Brain microvascular endothelial cell (primary cell): ENCODE measurements at regions not wholly inside any gene's neighbourhood (a gene's known extent, or its start where the extent isn't known, plus 50 kb on each side); places are given as distances from the start of the nearest gene placed in this dataset.

ENCODE experiments used
- DNase-seq: peaks from one replicate; pipeline ENCODE4 v3.0.0-alpha.2; 2020
- H3K27ac ChIP-seq: fragments of 250-450 bp; sonication (Bioruptor Pico); 2 replicates; pipeline ENCODE4 v1.5.1; 2020; ENCODE audit warnings: mild to moderate bottlenecking, moderate library complexity
- H3K27me3 ChIP-seq: fragments of 250-450 bp; sonication (Bioruptor Pico); replicated peaks from 2 replicates; pipeline ENCODE4 v1.5.1; 2020; ENCODE audit warnings: mild to moderate bottlenecking
- H3K36me3 ChIP-seq: fragments of 250-450 bp; sonication (Bioruptor Pico); replicated peaks from 2 replicates; pipeline ENCODE4 v1.5.1; 2020; ENCODE audit warnings: mild to moderate bottlenecking
- H3K4me3 ChIP-seq: 2 replicates; pipeline ENCODE4 v1.5.1; 2011; ENCODE audit warnings: low read depth, mild to moderate bottlenecking, control low read depth, low read length, moderate library complexity
- in situ Hi-C: cut with HindIII; loops from 2 replicates; pipeline ENCODE4 v1.10.0; 2017; ENCODE audit warnings: low sequenced_read_pairs, low pct_ligation_motif_present
- TF ChIP-seq, protein P1 (sequence below): IDR thresholded peaks from 2 replicates; pipeline ENCODE4 v1.5.1; 2011; ENCODE audit warnings: low read depth, mild to moderate bottlenecking, moderate library complexity, low read length, control low read depth, inconsistent platforms; ENCODE audit errors: missing control alignments

DNA sequence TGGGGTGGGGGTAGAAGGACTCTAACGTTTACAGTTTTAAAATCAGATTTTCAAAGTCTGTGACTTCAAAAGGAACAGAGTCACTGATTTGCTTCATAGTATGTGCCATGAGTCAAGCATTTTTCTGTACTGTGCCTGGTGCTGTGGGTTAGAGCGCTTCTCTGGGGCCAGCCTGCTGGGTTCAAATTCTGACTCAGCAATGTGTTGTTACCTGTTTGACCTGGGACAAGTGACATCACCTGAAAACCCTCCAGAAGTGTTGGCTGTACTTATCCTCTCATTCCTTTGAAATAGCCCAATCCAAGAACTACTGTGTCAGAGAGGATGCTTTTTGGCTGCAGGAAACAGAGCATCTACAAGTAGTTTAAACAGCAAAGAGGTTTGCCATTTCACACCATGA is 101.7 kb downstream of the LSM3 start:
- in situ Hi-C loops, result no loop called here
- no peak for DNase-seq
- no peak overlapping the region for H3K4me3 ChIP-seq
- H3K36me3 ChIP-seq, result no peaks in the 10 kb centered on the region
- H3K27ac ChIP-seq, result no peak overlapping the region
- peaks cover 16% of the 10 kb centered on the region for H3K27me3 ChIP-seq
- TF ChIP-seq, protein P1, sequence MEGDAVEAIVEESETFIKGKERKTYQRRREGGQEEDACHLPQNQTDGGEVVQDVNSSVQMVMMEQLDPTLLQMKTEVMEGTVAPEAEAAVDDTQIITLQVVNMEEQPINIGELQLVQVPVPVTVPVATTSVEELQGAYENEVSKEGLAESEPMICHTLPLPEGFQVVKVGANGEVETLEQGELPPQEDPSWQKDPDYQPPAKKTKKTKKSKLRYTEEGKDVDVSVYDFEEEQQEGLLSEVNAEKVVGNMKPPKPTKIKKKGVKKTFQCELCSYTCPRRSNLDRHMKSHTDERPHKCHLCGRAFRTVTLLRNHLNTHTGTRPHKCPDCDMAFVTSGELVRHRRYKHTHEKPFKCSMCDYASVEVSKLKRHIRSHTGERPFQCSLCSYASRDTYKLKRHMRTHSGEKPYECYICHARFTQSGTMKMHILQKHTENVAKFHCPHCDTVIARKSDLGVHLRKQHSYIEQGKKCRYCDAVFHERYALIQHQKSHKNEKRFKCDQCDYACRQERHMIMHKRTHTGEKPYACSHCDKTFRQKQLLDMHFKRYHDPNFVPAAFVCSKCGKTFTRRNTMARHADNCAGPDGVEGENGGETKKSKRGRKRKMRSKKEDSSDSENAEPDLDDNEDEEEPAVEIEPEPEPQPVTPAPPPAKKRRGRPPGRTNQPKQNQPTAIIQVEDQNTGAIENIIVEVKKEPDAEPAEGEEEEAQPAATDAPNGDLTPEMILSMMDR, result no peak

DNA sequence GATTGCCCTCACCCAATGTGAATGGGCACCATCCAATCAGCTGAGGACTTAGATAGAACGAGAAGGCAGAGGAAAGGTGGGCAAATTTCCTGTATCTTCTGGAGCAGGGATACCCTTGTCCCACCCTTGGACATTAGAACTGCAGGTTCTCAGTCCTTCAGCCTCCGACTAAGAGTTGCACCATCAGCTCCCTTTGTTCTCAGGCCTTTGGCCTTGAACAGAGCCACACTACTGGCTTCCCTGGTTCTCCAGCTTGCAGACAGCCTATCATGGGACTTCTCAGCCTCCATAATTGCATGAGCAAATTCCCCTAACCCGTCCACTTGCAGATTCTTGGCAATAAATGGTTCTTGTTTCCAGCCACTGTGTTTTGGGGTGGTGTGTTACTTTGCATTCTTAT is 102.4 kb downstream of the LSM3 start:
- no peaks in the 10 kb centered on the region for H3K36me3 ChIP-seq

DNA sequence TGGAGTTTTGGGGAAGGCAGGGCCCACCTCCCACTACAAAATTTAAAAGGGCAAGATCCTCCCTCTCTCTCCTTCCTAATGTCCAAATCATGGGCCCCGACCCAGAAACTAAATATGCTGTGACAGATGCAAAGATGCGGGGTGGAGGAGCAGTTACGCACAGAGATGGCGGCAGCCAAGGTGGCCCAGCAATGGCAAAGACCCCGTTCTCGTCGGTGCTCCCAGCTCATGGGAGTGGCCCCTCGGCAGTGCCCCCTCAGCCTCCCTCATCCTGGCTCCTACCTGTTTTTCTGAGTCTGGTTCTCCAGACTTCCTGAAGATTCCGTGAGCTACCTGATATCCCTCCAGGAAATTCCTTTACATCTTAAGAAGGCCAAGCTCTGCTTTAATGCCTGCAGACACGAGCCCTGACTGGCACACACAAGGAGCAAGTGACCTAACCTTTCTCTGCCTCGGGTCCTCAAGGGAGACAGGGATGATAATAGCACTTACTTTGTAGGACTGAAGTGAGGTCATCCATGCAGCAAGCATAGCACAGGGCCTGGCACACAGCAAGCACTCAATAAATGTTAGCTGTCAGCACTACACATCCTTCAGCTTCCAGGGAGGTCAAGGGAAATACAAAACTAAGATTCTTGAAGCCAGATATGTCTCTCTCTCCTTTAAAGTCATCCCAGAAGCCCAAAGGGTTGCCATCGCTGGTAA is 103.5 kb downstream of the LSM3 start:
- Histone ChIP-seq H3K27ac (no peak overlapping the region), H3K4me3 (no peak overlapping the region), H3K36me3 (no peaks in the 10 kb centered on the region), H3K27me3 (peaks cover 18% of the 10 kb centered on the region)
- in situ Hi-C loops, result no loop called here
- DNase-seq, result no peak
- TF ChIP-seq, protein P1, result no peak

More for the DNA sequence above, 102.4 kb downstream of the LSM3 start:
- no peak for DNase-seq
- TF ChIP-seq, protein P1, result no peak
- Histone ChIP-seq H3K27ac (no peak overlapping the region), H3K4me3 (no peak overlapping the region), H3K27me3 (peaks cover 16% of the 10 kb centered on the region)
- in situ Hi-C loops, result no loop called here

DNA sequence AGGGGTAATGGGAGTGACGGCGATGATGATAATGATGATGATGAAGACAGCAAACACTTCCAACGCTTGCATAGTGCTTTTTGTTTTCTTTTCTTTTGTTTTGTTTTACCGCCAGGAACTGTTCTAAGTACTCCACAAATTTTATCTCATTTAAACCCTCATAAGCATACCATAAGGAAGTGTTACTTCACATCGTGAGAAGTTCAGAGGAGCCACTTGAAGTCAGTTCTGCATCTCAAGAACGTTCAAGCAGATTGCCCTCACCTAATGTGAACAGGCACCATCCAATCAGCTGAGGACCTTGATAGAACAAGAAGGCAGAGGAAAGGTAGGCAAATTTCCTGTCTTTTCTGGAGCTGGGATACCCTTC is 104.1 kb downstream of the LSM3 start:
- in situ Hi-C loops, result no loop called here
- peaks cover 18% of the 10 kb centered on the region for H3K27me3 ChIP-seq
- no peak overlapping the region for H3K27ac ChIP-seq
- TF ChIP-seq, protein P1, result no peak
- H3K4me3 ChIP-seq, result no peak overlapping the region
- H3K36me3 ChIP-seq, result no peaks in the 10 kb centered on the region
- no peak for DNase-seq

DNA sequence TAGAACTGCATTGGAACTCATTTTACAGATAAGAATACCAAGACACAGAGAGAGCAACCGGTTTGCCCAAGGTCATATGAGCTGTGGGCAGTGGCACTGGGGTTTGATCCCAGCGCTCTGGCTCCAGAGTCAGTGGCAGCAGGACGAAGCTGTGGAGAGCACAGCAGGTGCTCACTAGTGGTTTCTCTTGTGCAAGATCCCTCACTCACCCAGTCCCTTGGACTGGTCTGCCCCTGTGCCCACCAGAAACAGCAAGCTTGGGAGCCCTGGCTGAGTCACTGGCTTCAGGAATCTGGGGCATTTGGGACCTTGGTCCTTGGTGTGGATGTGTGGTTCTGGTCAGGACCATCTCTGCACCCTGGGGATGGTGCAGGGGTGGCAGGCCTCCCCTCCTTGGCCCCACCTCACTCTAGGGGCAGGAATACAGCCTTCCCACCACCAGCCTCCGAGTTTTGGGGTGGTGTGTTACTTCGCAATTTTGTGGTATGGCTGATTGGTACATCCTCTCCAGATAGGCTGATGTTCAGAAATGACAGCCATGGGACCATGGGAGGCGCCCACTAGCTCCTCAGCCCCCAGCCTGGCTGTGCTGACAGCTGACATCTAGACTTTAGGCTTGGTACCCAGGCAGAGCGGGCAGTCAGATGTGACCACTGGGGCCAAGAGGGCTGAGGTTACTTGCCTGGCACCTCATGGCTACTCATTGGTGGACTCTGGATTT is 104.6 kb downstream of the LSM3 start:
- TF ChIP-seq, protein P1, result no peak
- in situ Hi-C loops, result no loop called here
- peaks cover 15% of the 10 kb centered on the region for H3K27me3 ChIP-seq
- no peak overlapping the region for H3K27ac ChIP-seq
- no peaks in the 10 kb centered on the region for H3K36me3 ChIP-seq
- no peak overlapping the region for H3K4me3 ChIP-seq
- no peak for DNase-seq
